HUES64 (cell line): ENCODE measurements at regions not wholly inside any gene's neighbourhood (a gene's known extent, or its start where the extent isn't known, plus 50 kb on each side); places are given as distances from the start of the nearest gene placed in this dataset.

Source experiments
- H3K27ac ChIP-seq: 2 replicates; pipeline ENCODE4 v1.7.0; 2013; ENCODE audit warnings: low read depth, low read length, inconsistent platforms
- H3K27me3 ChIP-seq: 2 replicates; pipeline ENCODE4 v1.6.1; 2013; ENCODE audit warnings: mild to moderate bottlenecking, low read length; ENCODE audit not compliant: insufficient read depth
- H3K36me3 ChIP-seq: 2 replicates; pipeline ENCODE4 v1.6.1; 2013; ENCODE audit warnings: mild to moderate bottlenecking, low read length; ENCODE audit not compliant: insufficient read depth
- H3K4me1 ChIP-seq: 2 replicates; pipeline ENCODE4 v1.6.1; 2013; ENCODE audit warnings: mild to moderate bottlenecking, low read length, moderate library complexity; ENCODE audit not compliant: insufficient read depth
- H3K4me3 ChIP-seq: 2 replicates; pipeline ENCODE4 v1.5.1; 2013; ENCODE audit warnings: mild to moderate bottlenecking, low read length, moderate library complexity
- H3K9ac ChIP-seq: 2 replicates; pipeline ENCODE4 v1.6.1; 2013; ENCODE audit warnings: mild to moderate bottlenecking, low read depth, low read length
- H3K9me3 ChIP-seq: 2 replicates; pipeline ENCODE4 v1.6.1; 2013; ENCODE audit warnings: low read depth, low read length; ENCODE audit not compliant: insufficient read depth
- WGBS: fragments of 150-250, 120-280 bp; methylation state at CpG from one replicate; pipeline ENCODE4 v1.1.7; 2013; ENCODE audit warnings: missing lambda C conversion rate; 5-methylcytosine and 5-hydroxymethylcytosine counted together

- Histone ChIP-seq H3K9ac (no peak overlapping the region), H3K27ac (no peak overlapping the region), H3K9me3 (peaks cover 3% of the 10 kb centered on the region; the same call in 1 of the 2 replicates)
Measured at GRCh38 chr10:53088961-53089360, 316.4 kb upstream of the MBL2 start.

GRCh38 chr10:53079283-53079682 is 306.7 kb upstream of the MBL2 start:
- Histone ChIP-seq H3K9me3 (no peaks in the 10 kb centered on the region), H3K27ac (no peak overlapping the region), H3K4me3 (no peak overlapping the region), H3K4me1 (no peaks in the 10 kb centered on the region), H3K36me3 (no peaks in the 10 kb centered on the region), H3K27me3 (no peaks in the 10 kb centered on the region), H3K9ac (no peak overlapping the region)
- WGBS = 97% methylated on average over 3 of the region's 3 CpGs

More at GRCh38 chr10:53088961-53089360, 316.4 kb upstream of the MBL2 start:
- WGBS = 86% methylated on average over 1 of the region's 1 CpG
- no peaks in the 10 kb centered on the region for H3K36me3 ChIP-seq
- H3K4me3 ChIP-seq = no peak overlapping the region
- H3K27me3 ChIP-seq = no peaks in the 10 kb centered on the region
- no peaks in the 10 kb centered on the region for H3K4me1 ChIP-seq

GRCh38 chr10:53076948-53077347 is 304.4 kb upstream of the MBL2 start:
- Histone ChIP-seq H3K4me1 (no peaks in the 10 kb centered on the region), H3K36me3 (no peaks in the 10 kb centered on the region), H3K9me3 (no peaks in the 10 kb centered on the region), H3K9ac (no peak overlapping the region), H3K27me3 (no peaks in the 10 kb centered on the region), H3K4me3 (no peak overlapping the region), H3K27ac (no peak overlapping the region)
- 100% methylated on average over 2 of the region's 2 CpGs for WGBS

- 94% methylated on average over 1 of the region's 1 CpG for WGBS
- H3K9ac ChIP-seq = no peak overlapping the region
Measured at GRCh38 chr10:53075469-53075868, 302.9 kb upstream of the MBL2 start.

GRCh38 chr10:53072144-53072543 is 299.6 kb upstream of the MBL2 start:
- Histone ChIP-seq H3K9me3 (no peaks in the 10 kb centered on the region), H3K36me3 (no peaks in the 10 kb centered on the region), H3K4me3 (no peak overlapping the region), H3K4me1 (no peaks in the 10 kb centered on the region), H3K27me3 (no peaks in the 10 kb centered on the region), H3K9ac (no peak overlapping the region), H3K27ac (no peak overlapping the region)
- WGBS = 96% methylated on average over 2 of the region's 2 CpGs

More at GRCh38 chr10:53075469-53075868, 302.9 kb upstream of the MBL2 start:
- H3K4me1 ChIP-seq = no peaks in the 10 kb centered on the region
- H3K4me3 ChIP-seq = no peak overlapping the region
- H3K27me3 ChIP-seq = no peaks in the 10 kb centered on the region
- H3K36me3 ChIP-seq = no peaks in the 10 kb centered on the region
- no peak overlapping the region for H3K27ac ChIP-seq
- no peaks in the 10 kb centered on the region for H3K9me3 ChIP-seq

GRCh38 chr10:53071505-53072125 is 299.0 kb upstream of the MBL2 start:
- Histone ChIP-seq H3K27me3 (no peaks in the 10 kb centered on the region), H3K4me1 (no peaks in the 10 kb centered on the region), H3K4me3 (no peak overlapping the region), H3K9me3 (0 out of 2 replicates have a peak, but pooled peaks cover 2% of the 10 kb centered on the region), H3K27ac (no peak overlapping the region), H3K36me3 (no peaks in the 10 kb centered on the region), H3K9ac (no peak overlapping the region)
- 90% methylated on average over 4 of the region's 4 CpGs for WGBS

- H3K27me3 ChIP-seq = no peaks in the 10 kb centered on the region
- H3K36me3 ChIP-seq = no peaks in the 10 kb centered on the region
- 0 out of 2 replicates have a peak, but pooled peaks cover 2% of the 10 kb centered on the region for H3K9me3 ChIP-seq
- H3K27ac ChIP-seq = no peak overlapping the region
- no peak overlapping the region for H3K9ac ChIP-seq
- H3K4me3 ChIP-seq = no peak overlapping the region
- no peaks in the 10 kb centered on the region for H3K4me1 ChIP-seq
Measured at GRCh38 chr10:53069013-53069412, 296.4 kb upstream of the MBL2 start.

GRCh38 chr10:53064614-53065013 is 292.0 kb upstream of the MBL2 start:
- Histone ChIP-seq H3K9ac (no peak overlapping the region), H3K36me3 (no peaks in the 10 kb centered on the region), H3K9me3 (0 out of 2 replicates have a peak, but pooled peaks cover 2% of the 10 kb centered on the region), H3K4me1 (no peaks in the 10 kb centered on the region), H3K4me3 (no peak overlapping the region), H3K27me3 (no peaks in the 10 kb centered on the region), H3K27ac (no peak overlapping the region)
- WGBS = 91% methylated on average over 1 of the region's 2 CpGs

- Histone ChIP-seq H3K4me3 (no peak overlapping the region), H3K27me3 (no peaks in the 10 kb centered on the region), H3K36me3 (no peaks in the 10 kb centered on the region), H3K27ac (no peak overlapping the region), H3K9ac (no peak overlapping the region), H3K4me1 (no peaks in the 10 kb centered on the region), H3K9me3 (0 out of 2 replicates have a peak, but pooled peaks cover 2% of the 10 kb centered on the region)
- 100% methylated on average over 1 of the region's 3 CpGs for WGBS
Measured at GRCh38 chr10:53063805-53064204, 291.2 kb upstream of the MBL2 start.

- no peak overlapping the region for H3K27ac ChIP-seq
- no peaks in the 10 kb centered on the region for H3K27me3 ChIP-seq
- H3K4me1 ChIP-seq = no peaks in the 10 kb centered on the region
- H3K36me3 ChIP-seq = no peaks in the 10 kb centered on the region
- no peaks in the 10 kb centered on the region for H3K9me3 ChIP-seq
- no peak overlapping the region for H3K4me3 ChIP-seq
- H3K9ac ChIP-seq = no peak overlapping the region
- WGBS = 89% methylated on average over 6 of the region's 6 CpGs
Measured at GRCh38 chr10:53052521-53053164, 280.1 kb upstream of the MBL2 start.

- no peak overlapping the region for H3K4me3 ChIP-seq
- WGBS = 87% methylated on average over 2 of the region's 2 CpGs
- H3K4me1 ChIP-seq = no peaks in the 10 kb centered on the region
- H3K27me3 ChIP-seq = no peaks in the 10 kb centered on the region
- no peak overlapping the region for H3K9ac ChIP-seq
- no peaks in the 10 kb centered on the region for H3K36me3 ChIP-seq
- no peak overlapping the region for H3K27ac ChIP-seq
- no peaks in the 10 kb centered on the region for H3K9me3 ChIP-seq
Measured at GRCh38 chr10:53045315-53045714, 272.7 kb upstream of the MBL2 start.
